ENCODE measurements at regions not wholly inside any gene's neighbourhood (a gene's known extent, or its start where the extent isn't known, plus 50 kb on each side); places are given as distances from the start of the nearest gene placed in this dataset.
A peak's percentile ranks its signal among the peaks of the same experiment; 100 is the strongest.

DNA sequence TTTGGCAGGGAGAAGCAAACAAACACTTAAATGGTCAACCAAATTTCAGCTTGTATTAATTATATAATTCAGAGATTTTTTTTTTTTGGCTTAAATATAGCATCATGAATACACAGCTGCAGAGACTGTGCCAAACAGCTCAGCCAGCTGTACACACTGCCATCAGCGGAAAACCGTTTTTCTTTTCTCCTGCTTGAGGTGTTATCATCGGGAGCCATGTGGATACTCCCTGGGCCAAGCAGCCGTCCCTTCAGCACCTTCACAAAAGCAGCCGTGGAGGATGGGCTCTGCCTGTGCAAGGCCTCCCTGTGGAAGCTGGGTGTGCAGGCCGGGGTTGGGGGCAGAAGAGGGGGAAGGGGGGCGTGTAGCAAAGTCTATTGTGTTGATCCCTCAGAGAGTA lies 85.0 kb downstream of the NUF2 start:
- Histone ChIP-seq H3K4me3 (ENCODE audit: low read depth in 1 of 2, low read length in 2 of 2) (no peak overlapping the region), H3K9me3 (ENCODE audit: insufficient read depth, low read length, severe bottlenecking) (no peaks in the 10 kb centered on the region), H3K4me1 (ENCODE audit: insufficient read depth, low read length) (no peaks in the 10 kb centered on the region), H3K9ac (ENCODE audit: low read depth, low read length) (no peak overlapping the region), H2AFZ (ENCODE audit: low read depth, low read length) (no peak overlapping the region), H3K36me3 (ENCODE audit: insufficient read depth, low read length) (no peaks in the 10 kb centered on the region), H4K20me1 (ENCODE audit: insufficient read depth, low read length) (no peaks in the 10 kb centered on the region), H3K27ac (ENCODE audit: low read length) (no peak overlapping the region), H3K4me2 (ENCODE audit: insufficient read depth, low read length) (no peak overlapping the region), H3K79me2 (ENCODE audit: insufficient read depth, low read length) (no peaks in the 10 kb centered on the region), H3K27me3 (ENCODE audit: insufficient read depth, low read length, poor library complexity) (peaks cover 10% of the 10 kb centered on the region)
- TF ChIP-seq EZH2 (IDR thresholded peaks at IDR 0.05; ENCODE audit: borderline replicate concordance, low read depth, low read length, severe bottlenecking) = no peak
- TF ChIP-seq, protein P1, sequence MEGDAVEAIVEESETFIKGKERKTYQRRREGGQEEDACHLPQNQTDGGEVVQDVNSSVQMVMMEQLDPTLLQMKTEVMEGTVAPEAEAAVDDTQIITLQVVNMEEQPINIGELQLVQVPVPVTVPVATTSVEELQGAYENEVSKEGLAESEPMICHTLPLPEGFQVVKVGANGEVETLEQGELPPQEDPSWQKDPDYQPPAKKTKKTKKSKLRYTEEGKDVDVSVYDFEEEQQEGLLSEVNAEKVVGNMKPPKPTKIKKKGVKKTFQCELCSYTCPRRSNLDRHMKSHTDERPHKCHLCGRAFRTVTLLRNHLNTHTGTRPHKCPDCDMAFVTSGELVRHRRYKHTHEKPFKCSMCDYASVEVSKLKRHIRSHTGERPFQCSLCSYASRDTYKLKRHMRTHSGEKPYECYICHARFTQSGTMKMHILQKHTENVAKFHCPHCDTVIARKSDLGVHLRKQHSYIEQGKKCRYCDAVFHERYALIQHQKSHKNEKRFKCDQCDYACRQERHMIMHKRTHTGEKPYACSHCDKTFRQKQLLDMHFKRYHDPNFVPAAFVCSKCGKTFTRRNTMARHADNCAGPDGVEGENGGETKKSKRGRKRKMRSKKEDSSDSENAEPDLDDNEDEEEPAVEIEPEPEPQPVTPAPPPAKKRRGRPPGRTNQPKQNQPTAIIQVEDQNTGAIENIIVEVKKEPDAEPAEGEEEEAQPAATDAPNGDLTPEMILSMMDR (IDR thresholded peaks at IDR 0.05; ENCODE audit: borderline replicate concordance, extremely low read depth, low read length, poor library complexity, severe bottlenecking) = no peak
- DNase-seq (no peak), ATAC-seq (ENCODE audit: insufficient read depth, low read depth) (no peak)

DNA sequence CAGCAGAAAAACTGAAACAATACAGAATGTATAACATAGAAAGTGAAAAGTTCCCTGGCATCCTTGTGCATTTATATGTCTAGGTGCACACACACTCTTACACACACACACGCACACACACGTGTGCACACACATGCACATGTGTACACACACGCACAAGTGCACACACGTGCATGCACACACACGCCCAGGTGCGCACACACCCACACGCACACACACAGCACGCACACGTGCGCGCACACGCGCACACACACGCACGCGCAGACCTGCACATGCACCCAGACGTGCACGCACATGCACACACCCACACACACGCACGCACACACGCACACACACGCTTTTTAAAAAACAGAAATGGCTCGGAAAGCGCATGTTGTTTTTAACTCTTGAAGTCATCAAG lies 86.5 kb downstream of the NUF2 start:
- Histone ChIP-seq H3K27me3 (ENCODE audit: insufficient read depth, low read length, poor library complexity) (peaks cover 10% of the 10 kb centered on the region), H2AFZ (ENCODE audit: low read depth, low read length) (no peak overlapping the region), H3K4me3 (ENCODE audit: low read depth in 1 of 2, low read length in 2 of 2) (no peak overlapping the region), H3K4me1 (ENCODE audit: insufficient read depth, low read length) (no peaks in the 10 kb centered on the region), H3K36me3 (ENCODE audit: insufficient read depth, low read length) (no peaks in the 10 kb centered on the region), H3K9ac (ENCODE audit: low read depth, low read length) (no peak overlapping the region), H4K20me1 (ENCODE audit: insufficient read depth, low read length) (no peaks in the 10 kb centered on the region), H3K4me2 (ENCODE audit: insufficient read depth, low read length) (no peak overlapping the region), H3K9me3 (ENCODE audit: insufficient read depth, low read length, severe bottlenecking) (no peaks in the 10 kb centered on the region), H3K79me2 (ENCODE audit: insufficient read depth, low read length) (no peaks in the 10 kb centered on the region), H3K27ac (ENCODE audit: low read length) (no peak overlapping the region)
- DNase-seq = no peak
- ATAC-seq (ENCODE audit: insufficient read depth, low read depth) = no peak
- TF ChIP-seq, protein P1 (IDR thresholded peaks at IDR 0.05; ENCODE audit: borderline replicate concordance, extremely low read depth, low read length, poor library complexity, severe bottlenecking) = no peak
- TF ChIP-seq EZH2 (IDR thresholded peaks at IDR 0.05; ENCODE audit: borderline replicate concordance, low read depth, low read length, severe bottlenecking) = no peak

DNA sequence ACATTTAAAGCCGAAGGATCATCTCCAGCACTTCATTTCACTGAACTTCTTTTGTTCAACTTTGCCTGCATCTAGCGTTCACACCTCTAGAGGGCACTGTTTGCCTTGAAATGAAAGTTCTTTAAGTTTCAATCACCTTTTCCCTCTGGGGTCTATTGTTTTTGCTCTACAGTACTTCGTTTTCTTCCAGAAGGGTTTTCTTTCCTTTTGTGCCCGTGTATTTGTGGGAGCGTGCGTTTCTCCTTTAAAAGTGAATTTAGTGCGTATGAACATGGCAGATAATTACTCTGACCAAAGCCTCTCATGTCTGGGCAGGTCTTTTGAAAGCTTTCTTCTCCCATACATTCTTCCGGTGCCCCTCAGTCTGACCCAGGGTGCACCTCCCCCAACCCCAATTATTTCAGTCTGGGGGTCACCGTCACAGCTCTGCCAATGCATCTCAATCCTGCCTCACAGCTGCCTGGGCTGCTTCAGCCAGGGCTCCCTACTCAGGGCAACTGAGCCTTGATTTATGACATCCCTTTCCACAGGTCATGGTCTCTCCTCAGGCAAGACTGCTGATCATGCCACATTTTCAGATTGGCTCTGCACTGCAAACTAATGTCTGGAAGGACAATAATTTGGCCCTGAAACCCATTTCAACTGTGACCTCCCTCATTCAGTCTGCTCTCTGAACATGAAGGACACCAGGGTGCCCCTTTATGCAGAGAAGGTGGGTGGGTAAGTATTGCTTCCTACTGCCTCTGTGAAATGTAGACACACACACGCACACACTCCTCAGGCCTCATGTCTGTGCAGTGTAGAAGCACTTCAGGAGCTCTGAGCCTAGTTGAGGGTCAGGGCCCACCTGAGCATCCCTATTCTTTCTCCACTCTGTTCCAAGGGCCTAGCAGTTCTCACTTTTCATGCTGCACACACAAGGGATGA lies 88.6 kb downstream of the NUF2 start:
- H3K4me1 ChIP-seq (ENCODE audit: insufficient read depth, low read length) = no peaks in the 10 kb centered on the region
- ATAC-seq (ENCODE audit: insufficient read depth, low read depth) (no peak), DNase-seq (peak; percentile 44)
- H3K27ac ChIP-seq (ENCODE audit: low read length) = no peak overlapping the region
- H2AFZ ChIP-seq (ENCODE audit: low read depth, low read length) = no peak overlapping the region
- no peaks in the 10 kb centered on the region for H3K36me3 ChIP-seq (ENCODE audit: insufficient read depth, low read length)
- no peaks in the 10 kb centered on the region for H3K79me2 ChIP-seq (ENCODE audit: insufficient read depth, low read length)
- H4K20me1 ChIP-seq (ENCODE audit: insufficient read depth, low read length) = no peaks in the 10 kb centered on the region
- H3K9me3 ChIP-seq (ENCODE audit: insufficient read depth, low read length, severe bottlenecking) = no peaks in the 10 kb centered on the region
- H3K27me3 ChIP-seq (ENCODE audit: insufficient read depth, low read length, poor library complexity) = peaks cover 10% of the 10 kb centered on the region
- H3K4me3 ChIP-seq (ENCODE audit: low read depth in 1 of 2, low read length in 2 of 2) = no peak overlapping the region
- no peak overlapping the region for H3K4me2 ChIP-seq (ENCODE audit: insufficient read depth, low read length)
- H3K9ac ChIP-seq (ENCODE audit: low read depth, low read length) = no peak overlapping the region
- TF ChIP-seq EZH2 (IDR thresholded peaks at IDR 0.05; ENCODE audit: borderline replicate concordance, low read depth, low read length, severe bottlenecking) = no peak
- TF ChIP-seq, protein P1 (IDR thresholded peaks at IDR 0.05; ENCODE audit: borderline replicate concordance, extremely low read depth, low read length, poor library complexity, severe bottlenecking) = peak; percentile 93
